ENCODE measurements at regions not wholly inside any gene's neighbourhood (a gene's known extent, or its start where the extent isn't known, plus 50 kb on each side); places are given as distances from the start of the nearest gene placed in this dataset.

GRCh38 chr2:129229830-129230441 lies 749.5 kb upstream of the RAB6C start:
- TF ChIP-seq SRF (IDR thresholded peaks at IDR 0.05; ENCODE audit: low read depth, low read length) (no peak), CTCF (CRISPR knock-in tag; IDR thresholded peaks at IDR 0.05) (no peak)
- TF ChIP-seq, protein P1, sequence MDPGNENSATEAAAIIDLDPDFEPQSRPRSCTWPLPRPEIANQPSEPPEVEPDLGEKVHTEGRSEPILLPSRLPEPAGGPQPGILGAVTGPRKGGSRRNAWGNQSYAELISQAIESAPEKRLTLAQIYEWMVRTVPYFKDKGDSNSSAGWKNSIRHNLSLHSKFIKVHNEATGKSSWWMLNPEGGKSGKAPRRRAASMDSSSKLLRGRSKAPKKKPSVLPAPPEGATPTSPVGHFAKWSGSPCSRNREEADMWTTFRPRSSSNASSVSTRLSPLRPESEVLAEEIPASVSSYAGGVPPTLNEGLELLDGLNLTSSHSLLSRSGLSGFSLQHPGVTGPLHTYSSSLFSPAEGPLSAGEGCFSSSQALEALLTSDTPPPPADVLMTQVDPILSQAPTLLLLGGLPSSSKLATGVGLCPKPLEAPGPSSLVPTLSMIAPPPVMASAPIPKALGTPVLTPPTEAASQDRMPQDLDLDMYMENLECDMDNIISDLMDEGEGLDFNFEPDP (CRISPR knock-in tag; conservative IDR thresholded peaks at IDR 0.05): no peak
- TF ChIP-seq, protein P2, sequence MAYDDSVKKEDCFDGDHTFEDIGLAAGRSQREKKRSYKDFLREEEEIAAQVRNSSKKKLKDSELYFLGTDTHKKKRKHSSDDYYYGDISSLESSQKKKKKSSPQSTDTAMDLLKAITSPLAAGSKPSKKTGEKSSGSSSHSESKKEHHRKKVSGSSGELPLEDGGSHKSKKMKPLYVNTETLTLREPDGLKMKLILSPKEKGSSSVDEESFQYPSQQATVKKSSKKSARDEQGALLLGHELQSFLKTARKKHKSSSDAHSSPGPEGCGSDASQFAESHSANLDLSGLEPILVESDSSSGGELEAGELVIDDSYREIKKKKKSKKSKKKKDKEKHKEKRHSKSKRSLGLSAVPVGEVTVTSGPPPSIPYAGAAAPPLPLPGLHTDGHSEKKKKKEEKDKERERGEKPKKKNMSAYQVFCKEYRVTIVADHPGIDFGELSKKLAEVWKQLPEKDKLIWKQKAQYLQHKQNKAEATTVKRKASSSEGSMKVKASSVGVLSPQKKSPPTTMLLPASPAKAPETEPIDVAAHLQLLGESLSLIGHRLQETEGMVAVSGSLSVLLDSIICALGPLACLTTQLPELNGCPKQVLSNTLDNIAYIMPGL (CRISPR knock-in tag; IDR thresholded peaks at IDR 0.05; ENCODE audit: borderline replicate concordance in 1 of 2, low read depth in 1 of 2): no peak
